CD4-positive, CD25-positive, alpha-beta regulatory T cell (primary cell): ENCODE measurements at regions not wholly inside any gene's neighbourhood (a gene's known extent, or its start where the extent isn't known, plus 50 kb on each side); places are given as distances from the start of the nearest gene placed in this dataset.
A peak's percentile ranks its signal among the peaks of the same experiment; 100 is the strongest.

Experiments used
- ATAC-seq, 2 donors: fragments of 150-1000 bp; cut with Tn5 transposase; one replicate each; pipeline ENCODE4 v1.10.0; 2021; ENCODE audit warnings: low read depth in 2 of 2, moderate number of reproducible peaks in 2 of 2, moderate library complexity in 1 of 2
- DNase-seq, 3 donors: peaks; one replicate each; pipeline versions ENCODE4 v3.0.0 to v3.0.0-alpha.2; 2012 to 2022; ENCODE audit warnings: mixed read lengths in 1 of 3
- H3K27ac ChIP-seq: one replicate; pipeline ENCODE4 v1.7.0; 2013; ENCODE audit warnings: mild to moderate bottlenecking, low read length; ENCODE audit not compliant: insufficient read depth, poor library complexity, severe bottlenecking
- H3K27me3 ChIP-seq: one replicate; pipeline ENCODE4 v1.7.0; 2013; ENCODE audit warnings: low read length; ENCODE audit not compliant: control insufficient read depth, insufficient read depth
- H3K36me3 ChIP-seq: one replicate; pipeline ENCODE4 v1.7.0; 2013; ENCODE audit warnings: mild to moderate bottlenecking, low read length, moderate library complexity; ENCODE audit not compliant: control insufficient read depth, insufficient read depth
- H3K4me1 ChIP-seq: 2 replicates; pipeline ENCODE4 v1.7.0; 2013; ENCODE audit warnings: mild to moderate bottlenecking, low read length; ENCODE audit not compliant: insufficient read depth, control insufficient read depth, poor library complexity, severe bottlenecking
- H3K4me3 ChIP-seq: one replicate; pipeline ENCODE4 v1.7.0; 2013; ENCODE audit warnings: low read depth, mild to moderate bottlenecking, low read length, moderate library complexity
- H3K9me3 ChIP-seq, 2 experiments: 1 replicate in 1 of 2; 2 replicates in 1 of 2; pipeline ENCODE4 v1.7.0; 2013; ENCODE audit warnings: low read length in 2 of 2, mild to moderate bottlenecking in 1 of 2, moderate library complexity in 1 of 2; ENCODE audit not compliant: control insufficient read depth in 2 of 2
- H3K27ac Mint-ChIP-seq, 3 donors: one replicate each; pipeline ENCODE4 v1.8.0; 2020 to 2022; ENCODE audit warnings: mild to moderate bottlenecking in 3 of 3, mixed read lengths in 3 of 3, moderate library complexity in 2 of 3
- H3K27me3 Mint-ChIP-seq: one replicate; pipeline ENCODE4 v1.8.0; 2022; ENCODE audit warnings: mild to moderate bottlenecking, mixed read lengths
- H3K36me3 Mint-ChIP-seq: one replicate; pipeline ENCODE4 v1.8.0; 2020; ENCODE audit warnings: mixed read lengths
- H3K4me1 Mint-ChIP-seq, 4 donors: one replicate each; pipeline ENCODE4 v1.8.0; 2020 to 2022; ENCODE audit warnings: mixed read lengths in 4 of 4, mild to moderate bottlenecking in 1 of 4
- H3K4me3 Mint-ChIP-seq, 4 donors: one replicate each; pipeline ENCODE4 v1.8.0; 2020 to 2022; ENCODE audit warnings: mild to moderate bottlenecking in 4 of 4, mixed read lengths in 4 of 4, moderate library complexity in 3 of 4
- H3K9me3 Mint-ChIP-seq, 7 donors: one replicate each; pipeline ENCODE4 v1.8.0; 2020 to 2022; ENCODE audit warnings: mixed read lengths in 7 of 7, mild to moderate bottlenecking in 3 of 7, moderate library complexity in 2 of 7

DNA sequence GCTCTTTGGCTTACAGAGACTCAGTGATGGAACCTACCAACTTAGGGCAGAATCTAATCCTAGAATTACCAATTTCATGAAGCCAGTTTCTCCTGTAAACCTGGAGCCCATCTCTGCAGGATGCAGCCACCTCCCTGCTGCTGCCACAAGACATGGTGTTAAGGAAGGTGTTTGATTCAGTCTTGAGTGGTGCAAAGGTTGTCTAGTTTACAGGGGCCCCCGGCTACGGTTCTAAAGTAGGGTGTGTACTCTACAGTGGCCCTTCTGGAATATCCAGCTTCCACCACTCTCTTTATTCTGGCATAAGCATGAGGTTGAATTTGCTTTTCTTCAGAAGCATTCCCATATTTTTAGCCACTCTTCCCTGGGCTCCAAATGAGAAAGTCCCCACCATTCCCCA is 154.1 kb upstream of the GRIP1 start:
- no peaks in the 10 kb centered on the region for H3K4me1 ChIP-seq
- ATAC-seq: no peak

DNA sequence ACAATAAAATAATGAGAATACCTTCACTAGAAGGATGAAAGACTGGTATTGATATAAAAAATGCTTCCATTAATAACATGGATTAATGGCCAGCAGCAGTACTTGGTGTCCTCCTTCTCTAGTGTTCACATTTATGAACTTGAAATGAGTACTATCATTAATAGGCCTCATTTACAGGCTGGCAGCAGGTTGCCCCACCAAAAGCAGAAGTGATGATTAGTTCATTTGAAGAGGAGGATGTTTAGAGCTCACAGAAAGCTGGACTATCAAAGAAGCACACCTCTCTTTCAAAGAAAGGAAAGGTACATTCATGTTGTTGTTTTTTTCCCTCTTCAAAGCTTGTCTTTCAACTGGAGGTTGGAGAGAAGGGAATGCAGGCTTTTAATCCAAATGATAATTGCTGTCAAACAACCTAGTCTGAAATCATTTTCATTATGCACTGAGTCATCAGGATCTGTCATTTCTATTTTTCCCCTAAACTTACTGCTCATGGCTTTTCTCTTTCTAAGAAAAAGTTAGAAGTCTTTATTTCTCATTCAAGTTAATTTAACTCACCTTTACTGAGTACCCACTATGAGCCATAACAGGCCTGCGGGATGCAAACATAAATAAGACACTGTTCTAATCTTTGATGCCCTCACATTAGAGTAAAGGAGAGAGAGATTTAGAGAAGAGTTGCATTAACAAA is 157.9 kb upstream of the GRIP1 start:
- no peak overlapping the region for H3K4me3 Mint-ChIP-seq
- H3K9me3 ChIP-seq: no peaks in the 10 kb centered on the region
- H3K9me3 Mint-ChIP-seq: peaks cover 0 to 1% (median 0%) of the 10 kb centered on the region in 7 donors
- no peaks in the 10 kb centered on the region for H3K36me3 ChIP-seq
- ATAC-seq (no peak), DNase-seq (no peak)
- no peak overlapping the region for H3K4me3 ChIP-seq
- H3K27me3 ChIP-seq: no peaks in the 10 kb centered on the region
- no peak overlapping the region for H3K27ac Mint-ChIP-seq
- no peak overlapping the region for H3K27ac ChIP-seq
- no peaks in the 10 kb centered on the region for H3K27me3 Mint-ChIP-seq
- H3K4me1 Mint-ChIP-seq: peaks cover 0 to under 1% (median 0%) of the 10 kb centered on the region in 4 donors
- peaks cover 4% of the 10 kb centered on the region for H3K36me3 Mint-ChIP-seq
- no peaks in the 10 kb centered on the region for H3K4me1 ChIP-seq

More for the DNA sequence above, 154.1 kb upstream of the GRIP1 start:
- peaks cover 4% of the 10 kb centered on the region for H3K36me3 Mint-ChIP-seq
- H3K27ac ChIP-seq: no peak overlapping the region
- no peak overlapping the region for H3K27ac Mint-ChIP-seq
- H3K4me3 ChIP-seq: no peak overlapping the region
- H3K36me3 ChIP-seq: no peaks in the 10 kb centered on the region
- peaks cover 0 to 29% (median 10%) of the 10 kb centered on the region in 4 donors for H3K4me1 Mint-ChIP-seq
- no peaks in the 10 kb centered on the region for H3K27me3 ChIP-seq
- no peak for DNase-seq
- H3K9me3 ChIP-seq: no peaks in the 10 kb centered on the region
- no peak overlapping the region for H3K4me3 Mint-ChIP-seq
- peaks cover 0 to 1% (median 0%) of the 10 kb centered on the region in 7 donors for H3K9me3 Mint-ChIP-seq
- H3K27me3 Mint-ChIP-seq: no peaks in the 10 kb centered on the region

DNA sequence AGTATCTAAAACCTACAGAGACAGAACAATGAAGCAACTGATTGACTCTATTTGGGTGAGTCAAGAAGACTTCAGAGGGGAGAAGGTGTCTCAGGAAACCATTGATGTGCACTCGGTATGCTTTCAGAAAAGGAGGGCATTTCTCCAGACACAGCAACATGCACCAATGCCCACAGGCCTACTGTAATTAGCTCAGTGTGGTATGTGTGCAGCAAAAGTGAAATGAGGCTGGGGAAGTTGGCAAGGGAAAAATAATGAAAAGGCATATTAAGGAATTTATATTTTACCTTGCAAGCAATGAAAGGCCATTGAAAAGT is 158.4 kb upstream of the GRIP1 start:
- no peaks in the 10 kb centered on the region for H3K36me3 ChIP-seq
- H3K4me3 ChIP-seq: no peak overlapping the region
- Mint-ChIP-seq H3K9me3 (peaks cover 0 to 1% (median 0%) of the 10 kb centered on the region in 7 donors), H3K4me3 (no peak overlapping the region), H3K36me3 (peaks cover 4% of the 10 kb centered on the region), H3K27ac (no peak overlapping the region), H3K4me1 (no peaks in the 10 kb centered on the region), H3K27me3 (no peaks in the 10 kb centered on the region)
- DNase-seq (no peak), ATAC-seq (no peak)
- no peaks in the 10 kb centered on the region for H3K27me3 ChIP-seq
- no peaks in the 10 kb centered on the region for H3K9me3 ChIP-seq
- H3K27ac ChIP-seq: no peak overlapping the region
- H3K4me1 ChIP-seq: no peaks in the 10 kb centered on the region

DNA sequence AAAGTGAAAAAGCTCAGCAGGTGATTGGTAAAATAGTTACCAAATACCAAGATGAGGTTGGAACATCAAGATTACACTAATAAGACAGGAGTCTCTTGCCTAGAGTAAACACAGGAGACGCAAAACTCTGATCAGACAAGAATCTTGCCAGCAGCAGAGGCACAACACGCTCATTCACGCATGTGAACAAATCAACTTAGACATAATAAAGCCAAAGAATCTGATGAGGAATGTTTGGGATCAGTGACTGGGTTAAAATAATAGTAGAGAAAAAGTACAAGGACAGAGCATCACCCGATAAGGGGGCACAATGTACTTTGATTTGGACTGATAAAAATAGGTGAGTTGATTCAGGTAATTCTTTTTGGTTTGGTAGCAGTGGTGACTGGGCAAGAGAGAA is 159.5 kb upstream of the GRIP1 start:
- peaks cover 0 to 2% (median 0%) of the 10 kb centered on the region in 4 donors for H3K4me1 Mint-ChIP-seq
- H3K4me1 ChIP-seq: no peaks in the 10 kb centered on the region
- no peaks in the 10 kb centered on the region for H3K27me3 Mint-ChIP-seq
- H3K9me3 Mint-ChIP-seq: peaks cover 0 to 1% (median 0%) of the 10 kb centered on the region in 7 donors
- H3K36me3 Mint-ChIP-seq: peaks cover 4% of the 10 kb centered on the region
- DNase-seq (no peak), ATAC-seq (no peak)
- H3K27ac ChIP-seq: no peak overlapping the region
- H3K27ac Mint-ChIP-seq: no peak overlapping the region
- H3K36me3 ChIP-seq: no peaks in the 10 kb centered on the region
- no peak overlapping the region for H3K4me3 Mint-ChIP-seq
- no peaks in the 10 kb centered on the region for H3K9me3 ChIP-seq
- H3K4me3 ChIP-seq: no peak overlapping the region
- peaks cover 2% of the 10 kb centered on the region for H3K27me3 ChIP-seq

DNA sequence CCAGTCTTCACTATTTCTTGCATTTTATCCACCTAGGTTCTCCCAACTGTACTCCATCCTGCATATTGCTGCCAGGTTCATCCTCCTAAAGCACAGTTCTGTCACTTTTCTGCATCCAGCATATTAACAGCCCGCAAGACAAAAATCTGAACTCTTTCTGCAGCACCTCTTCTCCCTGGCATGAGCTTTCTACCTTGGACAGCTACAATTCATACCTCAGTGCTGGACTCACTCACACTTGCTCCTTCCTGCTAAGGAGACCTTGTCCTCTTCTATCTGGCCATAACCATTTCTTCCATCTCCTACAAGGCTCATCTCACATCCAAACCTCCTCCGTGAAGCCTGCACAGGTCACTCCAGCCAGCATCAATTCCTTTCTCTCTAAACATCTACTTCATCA is 170.1 kb upstream of the GRIP1 start:
- no peak overlapping the region for H3K27ac ChIP-seq
- H3K27me3 ChIP-seq: peaks cover 2% of the 10 kb centered on the region
- Mint-ChIP-seq H3K27ac (peak overlapping the region in 1 of 3 donors; percentile 1), H3K4me1 (no peaks in the 10 kb centered on the region), H3K9me3 (peaks cover 0 to 2% (median 0%) of the 10 kb centered on the region in 7 donors), H3K36me3 (no peaks in the 10 kb centered on the region), H3K27me3 (peaks cover 2% of the 10 kb centered on the region), H3K4me3 (no peak overlapping the region)
- DNase-seq: no peak
- H3K36me3 ChIP-seq: no peaks in the 10 kb centered on the region
- no peaks in the 10 kb centered on the region for H3K9me3 ChIP-seq
- H3K4me3 ChIP-seq: no peak overlapping the region
- no peaks in the 10 kb centered on the region for H3K4me1 ChIP-seq
- ATAC-seq: no peak

DNA sequence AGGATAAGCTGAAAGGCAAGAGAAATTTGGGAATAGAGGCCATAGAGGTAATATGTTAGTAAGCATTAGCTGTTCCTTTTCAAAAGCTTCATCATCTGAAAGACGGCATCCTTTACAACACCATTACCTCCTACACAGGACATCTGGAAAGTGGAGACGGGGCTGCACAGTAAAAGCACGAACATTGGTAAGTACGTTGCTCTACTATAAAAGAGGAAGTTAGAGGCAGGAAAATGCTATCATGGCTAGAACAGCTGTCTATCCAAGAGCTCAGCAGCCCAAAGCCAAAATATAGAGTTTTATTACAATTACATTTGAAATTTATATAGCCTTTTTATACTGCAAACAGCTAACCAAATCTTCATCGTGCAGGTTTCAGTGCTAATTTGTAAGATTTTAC is 172.3 kb upstream of the GRIP1 start:
- ATAC-seq (no peak), DNase-seq (no peak)
- no peak overlapping the region for H3K27ac ChIP-seq
- no peaks in the 10 kb centered on the region for H3K27me3 Mint-ChIP-seq
- no peak overlapping the region for H3K4me3 Mint-ChIP-seq
- no peaks in the 10 kb centered on the region for H3K9me3 ChIP-seq
- peaks cover 0 to 2% (median 0%) of the 10 kb centered on the region in 7 donors for H3K9me3 Mint-ChIP-seq
- H3K27me3 ChIP-seq: peaks cover 2% of the 10 kb centered on the region
- H3K4me3 ChIP-seq: no peak overlapping the region
- H3K36me3 Mint-ChIP-seq: no peaks in the 10 kb centered on the region
- no peak overlapping the region for H3K27ac Mint-ChIP-seq
- no peaks in the 10 kb centered on the region for H3K4me1 ChIP-seq
- H3K4me1 Mint-ChIP-seq: no peaks in the 10 kb centered on the region
- no peaks in the 10 kb centered on the region for H3K36me3 ChIP-seq

DNA sequence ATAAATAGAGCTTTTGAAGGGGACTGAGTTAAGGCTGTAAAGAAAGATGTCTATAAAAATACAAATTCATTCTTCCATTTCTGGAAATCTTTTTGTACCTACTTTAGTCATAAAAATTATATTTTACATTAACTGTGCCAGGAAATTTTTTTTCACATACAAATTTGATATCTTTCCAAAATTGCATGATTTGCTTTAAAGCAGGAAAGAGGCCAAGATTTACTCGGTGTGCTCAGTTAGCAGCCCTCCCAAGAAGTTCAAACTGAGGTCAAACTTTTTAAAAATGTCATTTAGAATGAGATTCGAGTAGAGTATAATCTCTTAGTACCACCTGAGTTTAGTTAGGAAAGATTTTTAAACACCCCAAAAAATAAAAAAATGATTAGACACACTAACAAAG is 173.2 kb upstream of the GRIP1 start:
- no peaks in the 10 kb centered on the region for H3K27me3 Mint-ChIP-seq
- H3K27ac Mint-ChIP-seq: no peak overlapping the region
- no peaks in the 10 kb centered on the region for H3K36me3 Mint-ChIP-seq
- H3K4me3 Mint-ChIP-seq: no peak overlapping the region
- H3K4me1 ChIP-seq: no peaks in the 10 kb centered on the region
- H3K27ac ChIP-seq: no peak overlapping the region
- no peak for DNase-seq
- H3K9me3 ChIP-seq: no peaks in the 10 kb centered on the region
- H3K4me3 ChIP-seq: no peak overlapping the region
- H3K9me3 Mint-ChIP-seq: peaks cover 0 to 2% (median 0%) of the 10 kb centered on the region in 7 donors
- no peaks in the 10 kb centered on the region for H3K36me3 ChIP-seq
- H3K27me3 ChIP-seq: peaks cover 2% of the 10 kb centered on the region
- H3K4me1 Mint-ChIP-seq: no peaks in the 10 kb centered on the region
- no peak for ATAC-seq

DNA sequence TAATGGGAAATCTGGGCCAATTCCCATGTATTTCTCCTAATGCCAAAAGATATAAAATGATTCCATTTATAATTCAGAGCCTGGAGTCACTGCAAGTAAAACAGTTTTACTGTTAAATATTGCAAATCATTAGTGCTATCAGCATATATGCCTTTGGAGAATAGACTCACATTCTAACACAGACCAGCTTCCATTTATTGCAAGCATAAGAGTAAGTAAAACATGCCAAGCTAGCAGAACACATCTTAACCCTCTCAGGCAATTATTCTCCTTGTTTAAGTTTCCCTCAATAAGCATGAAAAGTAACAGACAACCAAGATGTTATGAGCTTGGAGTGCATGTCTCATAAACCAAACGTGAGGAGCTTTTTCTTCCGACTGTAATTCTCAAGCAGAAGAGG is 173.9 kb upstream of the GRIP1 start:
- H3K27me3 ChIP-seq: peaks cover 2% of the 10 kb centered on the region
- H3K9me3 Mint-ChIP-seq: peaks cover 0 to 2% (median 0%) of the 10 kb centered on the region in 7 donors
- H3K4me3 ChIP-seq: no peak overlapping the region
- H3K27me3 Mint-ChIP-seq: no peaks in the 10 kb centered on the region
- H3K27ac Mint-ChIP-seq: no peak overlapping the region
- no peaks in the 10 kb centered on the region for H3K4me1 ChIP-seq
- ATAC-seq (no peak), DNase-seq (no peak)
- H3K36me3 Mint-ChIP-seq: no peaks in the 10 kb centered on the region
- H3K4me3 Mint-ChIP-seq: no peak overlapping the region
- H3K4me1 Mint-ChIP-seq: peaks cover 0 to 4% (median 0%) of the 10 kb centered on the region in 4 donors
- no peaks in the 10 kb centered on the region for H3K36me3 ChIP-seq
- no peaks in the 10 kb centered on the region for H3K9me3 ChIP-seq
- H3K27ac ChIP-seq: no peak overlapping the region
